GM19467 (cell line): ENCODE measurements at regions not wholly inside any gene's neighbourhood (a gene's known extent, or its start where the extent isn't known, plus 50 kb on each side); places are given as distances from the start of the nearest gene placed in this dataset.

Source experiments
- ATAC-seq: cut with Tn5 transposase; IDR thresholded peaks from one replicate; pipeline ENCODE4 v1.9.1; 2021; ENCODE audit warnings: mild to moderate bottlenecking, moderate library complexity; ENCODE audit not compliant: unreplicated experiment

- ATAC-seq, result no peak
These were observed 127.9 kb downstream of the DLEU7 start for GRCh38 chr13:50715402-50716146.

- no peak for ATAC-seq
These were observed 122.4 kb downstream of the DLEU7 start for GRCh38 chr13:50720861-50721671.

GRCh38 chr13:50721672-50721992 lies 121.9 kb downstream of the DLEU7 start:
- no peak for ATAC-seq

GRCh38 chr13:50722440-50723125 lies 120.9 kb downstream of the DLEU7 start:
- ATAC-seq, result no peak

- no peak for ATAC-seq
These were observed 119.1 kb downstream of the DLEU7 start for GRCh38 chr13:50724438-50724837.

- no peak for ATAC-seq
These were observed 118.6 kb downstream of the DLEU7 start for GRCh38 chr13:50724913-50725312.

GRCh38 chr13:50726164-50726563 lies 117.3 kb downstream of the DLEU7 start:
- ATAC-seq, result no peak

- no peak for ATAC-seq
These were observed 114.3 kb downstream of the DLEU7 start for GRCh38 chr13:50729177-50729576.

GRCh38 chr13:50730496-50731351 lies 112.8 kb downstream of the DLEU7 start:
- ATAC-seq, result no peak

DNA sequence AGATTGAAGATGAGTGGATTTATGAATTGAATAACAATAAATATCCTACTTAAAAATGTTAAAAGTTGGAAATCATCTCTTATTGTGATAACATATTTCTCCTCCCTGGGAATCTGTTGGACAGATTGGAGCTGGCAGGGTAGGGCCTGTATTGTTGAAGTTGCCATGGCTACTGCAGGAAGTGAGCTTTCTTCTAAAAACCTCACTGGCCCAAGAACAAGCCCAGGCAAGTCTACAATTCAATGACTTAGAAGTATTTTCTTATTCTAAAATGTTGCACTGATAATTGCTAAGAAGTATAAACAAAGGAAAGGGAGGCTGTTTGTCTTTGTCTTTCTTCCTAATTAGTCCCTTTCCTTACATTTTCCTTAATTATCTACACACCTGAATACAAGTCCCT lies 112.1 kb downstream of the DLEU7 start:
- no peak for ATAC-seq

GRCh38 chr13:50732712-50733111 lies 110.8 kb downstream of the DLEU7 start:
- ATAC-seq, result no peak

DNA sequence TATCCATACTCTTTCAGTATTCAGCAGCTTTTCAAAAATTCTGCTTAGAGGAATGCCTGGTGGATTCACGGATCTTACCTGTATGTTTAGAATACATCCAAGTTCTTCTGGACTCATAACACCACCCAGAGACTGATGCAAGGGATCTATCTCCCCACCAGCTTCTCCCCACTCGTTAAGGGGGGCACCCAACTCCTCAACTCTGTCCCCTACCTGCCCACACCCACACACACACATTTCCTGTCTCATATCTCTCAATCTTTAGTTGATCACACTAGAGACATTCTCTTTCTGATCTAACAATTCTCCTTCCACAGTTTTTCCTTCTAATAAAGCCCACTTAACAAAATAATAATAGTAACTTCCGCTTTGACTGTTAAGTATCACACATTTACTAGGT lies 110.1 kb downstream of the DLEU7 start:
- no peak for ATAC-seq

GRCh38 chr13:50735071-50735470 lies 108.4 kb downstream of the DLEU7 start:
- no peak for ATAC-seq

GRCh38 chr13:50740052-50740741 lies 103.3 kb downstream of the DLEU7 start:
- no peak for ATAC-seq

GRCh38 chr13:50742353-50742752 lies 101.1 kb downstream of the DLEU7 start:
- no peak for ATAC-seq

- no peak for ATAC-seq
These were observed 100.5 kb downstream of the DLEU7 start for GRCh38 chr13:50742968-50743367.

GRCh38 chr13:50744116-50744660 lies 99.3 kb downstream of the DLEU7 start:
- ATAC-seq, result no peak

DNA sequence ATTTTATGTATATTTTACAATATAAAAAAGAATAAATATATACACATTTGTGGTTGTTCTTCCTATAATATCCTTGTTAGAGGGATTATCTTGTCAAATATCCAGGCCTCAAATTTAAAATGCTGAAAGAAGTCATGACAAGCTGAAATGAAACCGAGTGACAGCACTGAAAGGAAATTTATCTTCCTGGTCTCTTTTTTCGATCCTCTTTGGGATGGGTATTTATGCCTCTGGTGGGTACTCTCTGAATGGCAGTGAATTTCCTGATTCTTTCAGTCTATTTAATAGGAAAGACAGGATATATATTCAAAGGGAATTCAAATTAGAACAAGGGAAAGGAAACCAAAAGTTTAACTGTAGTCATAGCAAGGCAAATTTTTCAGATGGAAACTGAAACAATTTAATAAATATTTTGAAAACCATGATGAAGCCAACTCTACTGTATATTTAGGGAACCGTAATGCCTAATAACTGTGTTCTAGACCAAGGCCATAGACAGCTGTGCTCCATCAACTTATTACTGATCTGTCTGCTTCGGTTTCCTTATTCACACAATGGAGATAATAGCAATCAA lies 97.9 kb downstream of the DLEU7 start:
- ATAC-seq, result no peak

DNA sequence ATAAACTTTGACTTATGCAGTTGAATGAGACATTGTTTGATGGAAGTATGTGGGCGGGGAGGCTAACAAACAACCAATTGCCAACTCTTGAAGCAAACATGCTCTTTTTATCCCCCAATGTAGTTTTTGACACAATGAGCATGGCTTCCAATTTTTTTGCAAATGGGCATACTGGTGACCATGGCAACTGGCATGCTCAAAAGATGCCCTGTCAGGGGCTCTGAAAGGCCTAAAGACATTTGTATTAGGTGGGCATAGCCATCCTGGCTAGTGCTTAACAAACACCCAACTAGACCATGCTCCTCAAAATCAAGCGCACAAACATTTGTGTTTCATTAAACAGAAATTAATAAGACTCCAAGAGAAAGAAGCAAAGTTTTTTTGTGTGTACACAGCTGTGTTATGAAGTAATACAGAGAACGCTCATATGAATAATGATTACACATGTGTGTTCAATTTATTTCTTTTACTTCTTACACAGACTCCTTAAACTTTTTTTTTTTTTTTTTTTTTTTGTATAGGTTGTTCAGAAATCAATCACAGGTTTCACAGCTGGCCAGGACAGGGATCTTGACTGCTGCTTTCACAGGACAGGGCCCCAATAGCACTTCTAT lies 95.6 kb downstream of the DLEU7 start:
- ATAC-seq, result no peak
